Brain microvascular endothelial cell (primary cell): ENCODE measurements at regions not wholly inside any gene's neighbourhood (a gene's known extent, or its start where the extent isn't known, plus 50 kb on each side); places are given as distances from the start of the nearest gene placed in this dataset.

Source experiments
- DNase-seq: peaks from one replicate; pipeline ENCODE4 v3.0.0-alpha.2; 2020
- H3K27ac ChIP-seq: fragments of 250-450 bp; sonication (Bioruptor Pico); 2 replicates; pipeline ENCODE4 v1.5.1; 2020; ENCODE audit warnings: mild to moderate bottlenecking, moderate library complexity
- H3K27me3 ChIP-seq: fragments of 250-450 bp; sonication (Bioruptor Pico); replicated peaks from 2 replicates; pipeline ENCODE4 v1.5.1; 2020; ENCODE audit warnings: mild to moderate bottlenecking
- H3K36me3 ChIP-seq: fragments of 250-450 bp; sonication (Bioruptor Pico); replicated peaks from 2 replicates; pipeline ENCODE4 v1.5.1; 2020; ENCODE audit warnings: mild to moderate bottlenecking
- H3K4me3 ChIP-seq: 2 replicates; pipeline ENCODE4 v1.5.1; 2011; ENCODE audit warnings: low read depth, mild to moderate bottlenecking, control low read depth, low read length, moderate library complexity
- CTCF ChIP-seq: IDR thresholded peaks from 2 replicates; pipeline ENCODE4 v1.5.1; 2011; ENCODE audit warnings: low read depth, mild to moderate bottlenecking, moderate library complexity, low read length, control low read depth, inconsistent platforms; ENCODE audit errors: missing control alignments
- in situ Hi-C: cut with HindIII; loops from 2 replicates; pipeline ENCODE4 v1.10.0; 2017; ENCODE audit warnings: low sequenced_read_pairs, low pct_ligation_motif_present

- Histone ChIP-seq H3K36me3 (no peaks in the 10 kb centered on the region), H3K4me3 (no peak overlapping the region), H3K27ac (no peak overlapping the region), H3K27me3 (no peaks in the 10 kb centered on the region)
- no peak for TF ChIP-seq CTCF
- in situ Hi-C loops: no loop called here
- DNase-seq: no peak
Measured at GRCh38 chr19:28409859-28410258, 803.1 kb downstream of the UQCRFS1 start.

- no peak for DNase-seq
- TF ChIP-seq CTCF: no peak
- Histone ChIP-seq H3K4me3 (no peak overlapping the region), H3K27ac (no peak overlapping the region), H3K27me3 (no peaks in the 10 kb centered on the region), H3K36me3 (no peaks in the 10 kb centered on the region)
- in situ Hi-C loops: no loop called here
Measured at GRCh38 chr19:28406966-28407365, 806.0 kb downstream of the UQCRFS1 start.

GRCh38 chr19:28405346-28405742 lies 807.6 kb downstream of the UQCRFS1 start:
- in situ Hi-C loops: no loop called here
- H3K4me3 ChIP-seq: no peak overlapping the region
- H3K27ac ChIP-seq: no peak overlapping the region
- no peaks in the 10 kb centered on the region for H3K36me3 ChIP-seq
- TF ChIP-seq CTCF: no peak
- no peaks in the 10 kb centered on the region for H3K27me3 ChIP-seq
- DNase-seq: no peak

- DNase-seq: no peak
- H3K27me3 ChIP-seq: no peaks in the 10 kb centered on the region
- no peak overlapping the region for H3K4me3 ChIP-seq
- no peaks in the 10 kb centered on the region for H3K36me3 ChIP-seq
- in situ Hi-C loops: no loop called here
- no peak overlapping the region for H3K27ac ChIP-seq
- TF ChIP-seq CTCF: no peak
Measured at GRCh38 chr19:28404472-28404871, 808.5 kb downstream of the UQCRFS1 start.

- Histone ChIP-seq H3K36me3 (no peaks in the 10 kb centered on the region), H3K27me3 (no peaks in the 10 kb centered on the region), H3K4me3 (no peak overlapping the region), H3K27ac (no peak overlapping the region)
- no peak for DNase-seq
- in situ Hi-C loops: no loop called here
- TF ChIP-seq CTCF: no peak
Measured at GRCh38 chr19:28403690-28404089, 809.3 kb downstream of the UQCRFS1 start.

GRCh38 chr19:28402701-28403290 lies 810.2 kb downstream of the UQCRFS1 start:
- Histone ChIP-seq H3K27me3 (no peaks in the 10 kb centered on the region), H3K36me3 (no peaks in the 10 kb centered on the region), H3K4me3 (no peak overlapping the region), H3K27ac (no peak overlapping the region)
- in situ Hi-C loops: no loop called here
- TF ChIP-seq CTCF: no peak
- no peak for DNase-seq
